PC-3 (cell line): ENCODE measurements at regions not wholly inside any gene's neighbourhood (a gene's known extent, or its start where the extent isn't known, plus 50 kb on each side); places are given as distances from the start of the nearest gene placed in this dataset.

Experiments used
- ATAC-seq: fragments of 200-7000 bp; cut with Tn5 transposase; 2 replicates; pipeline ENCODE4 v1.9.1; 2020; ENCODE audit warnings: mild to moderate bottlenecking, moderate library complexity
- BruUV-seq: library from RNA; stranded (reverse); fragments of 400-500 nt; replicated peaks from 2 replicates; lab custom pipeline; 2021; lab: Mats Ljungman, UMichigan
- CTCF ChIA-PET: fragments of 300-600 bp; sonication (Branson Sonifier 250); formaldehyde crosslinking; loops from one replicate; lab custom pipeline; 2022; ENCODE audit warnings: antibody characterized with exemption; lab: Charles Lee
- POLR2A ChIA-PET: fragments of 300-600 bp; sonication (Branson Sonifier 250); formaldehyde crosslinking; loops from one replicate; lab custom pipeline; 2022; ENCODE audit warnings: antibody characterized with exemption; ENCODE audit not compliant: unreplicated experiment; lab: Charles Lee
- DNase-seq: peaks from one replicate; pipeline ENCODE4 v3.0.0-alpha.2; 2015
- H2AFZ ChIP-seq: fragments of 300-600 bp; sonication (generic); 2 replicates; pipeline ENCODE4 v1.6.0; 2016; ENCODE audit warnings: antibody characterized with exemption, low read length
- H3F3A ChIP-seq: fragments of 300-600 bp; sonication (generic); one replicate; pipeline ENCODE4 v1.6.0; 2017; ENCODE audit warnings: antibody characterized with exemption, low read length, control low read depth, mild to moderate bottlenecking; ENCODE audit not compliant: unreplicated experiment
- H3K27ac ChIP-seq: fragments of 300-600 bp; sonication (generic); 2 replicates; pipeline ENCODE4 v1.5.1; 2016; ENCODE audit warnings: mild to moderate bottlenecking, low read length
- H3K27me3 ChIP-seq: fragments of 300-600 bp; sonication (generic); 2 replicates; pipeline ENCODE4 v1.6.1; 2016; ENCODE audit warnings: low read length, mixed read lengths
- H3K36me3 ChIP-seq: fragments of 300-600 bp; sonication (generic); 2 replicates; pipeline ENCODE4 v1.6.1; 2016; ENCODE audit warnings: low read depth, mixed run types, low read length, mixed read lengths
- H3K4me1 ChIP-seq: fragments of 300-600 bp; sonication (generic); 2 replicates; pipeline ENCODE4 v1.5.1; 2016; ENCODE audit warnings: low read length; ENCODE audit not compliant: insufficient read depth
- H3K4me2 ChIP-seq: fragments of 300-600 bp; sonication (generic); 2 replicates; pipeline ENCODE4 v1.6.0; 2016; ENCODE audit warnings: low read length
- H3K4me3 ChIP-seq: fragments of 300-600 bp; sonication (generic); 2 replicates; pipeline ENCODE4 v1.5.1; 2016; ENCODE audit warnings: mild to moderate bottlenecking, low read length, mixed read lengths
- H3K79me2 ChIP-seq: fragments of 300-600 bp; sonication (generic); 2 replicates; pipeline ENCODE4 v1.6.1; 2017; ENCODE audit warnings: low read length, mixed read lengths
- H3K9ac ChIP-seq: fragments of 300-600 bp; sonication (generic); 2 replicates; pipeline ENCODE4 v1.6.0; 2016; ENCODE audit warnings: mild to moderate bottlenecking, low read length
- H3K9me2 ChIP-seq: fragments of 300-600 bp; sonication (generic); replicated peaks from 2 replicates; pipeline ENCODE4 v1.6.1; 2016; ENCODE audit warnings: mixed run types, low read length, mixed read lengths
- H3K9me3 ChIP-seq: fragments of 300-600 bp; sonication (generic); 2 replicates; pipeline ENCODE4 v1.6.1; 2016; ENCODE audit warnings: low read length, mixed read lengths
- H4K20me1 ChIP-seq: fragments of 300-600 bp; sonication (generic); 2 replicates; pipeline ENCODE4 v1.6.1; 2016; ENCODE audit warnings: low read length, mixed read lengths
- CTCF ChIP-seq: fragments of 300-600 bp; sonication (generic); conservative IDR thresholded peaks from 2 replicates; pipeline ENCODE4 v1.5.1; 2017; ENCODE audit warnings: antibody characterized with exemption, low read depth, mild to moderate bottlenecking, low read length
- EZH2 ChIP-seq: fragments of 300-600 bp; sonication (generic); IDR thresholded peaks from one replicate; pipeline ENCODE4 v1.6.1; 2017; ENCODE audit warnings: antibody characterized with exemption, mild to moderate bottlenecking, low read length; ENCODE audit not compliant: unreplicated experiment
- EZH2phosphoT487 ChIP-seq: fragments of 300-600 bp; sonication (generic); IDR thresholded peaks from 2 replicates; pipeline ENCODE4 v1.6.1; 2018; ENCODE audit warnings: mild to moderate bottlenecking, antibody characterized with exemption, low read length, borderline replicate concordance
- intact Hi-C: fragments of 100-400 bp; cut with micrococcal nuclease; formaldehyde crosslinking; loops from 2 replicates; pipeline ENCODE4 v1.9.0; 2023

- ATAC-seq, result peak; percentile 72
- peak overlapping the region; percentile 29 for H3K4me2 ChIP-seq
- no peak overlapping the region for H3K4me3 ChIP-seq
- DNase-seq, result peak; percentile 82
- CTCF ChIA-PET, result interaction anchor here (0.5 to 0.6 kb wide), 2 partner anchors 58 to 114 kb away, joined by 3 read pairs; no protein-coding TSS in a partner anchor
- intact Hi-C loops, result no loop called here
- H3K27ac ChIP-seq, result peak overlapping the region; percentile 83
- no peaks in the 10 kb centered on the region for H3K27me3 ChIP-seq
- TF ChIP-seq EZH2, result no peak
- no peak for TF ChIP-seq CTCF
- TF ChIP-seq EZH2phosphoT487, result no peak
- H3F3A ChIP-seq, result no peaks in the 10 kb centered on the region
- H3K4me1 ChIP-seq, result peaks cover 36% of the 10 kb centered on the region
- BruUV-seq, result TSS peak; percentile 72
- H3K9me3 ChIP-seq, result no peaks in the 10 kb centered on the region
- no peaks in the 10 kb centered on the region for H3K36me3 ChIP-seq
- no peak overlapping the region for H2AFZ ChIP-seq
- no peaks in the 10 kb centered on the region for H3K79me2 ChIP-seq
- POLR2A ChIA-PET, result interaction anchor here (0.5 to 0.9 kb wide), 2 partner anchors 22 to 110 kb away, joined by 3 to 4 read pairs; no protein-coding TSS in a partner anchor
- no peaks in the 10 kb centered on the region for H4K20me1 ChIP-seq
- H3K9me2 ChIP-seq, result no peaks in the 10 kb centered on the region
- peak overlapping the region; percentile 44; the same call in 1 of the 2 replicates for H3K9ac ChIP-seq
Measured at GRCh38 chr10:110420401-110421193, 77.1 kb upstream of the DUSP5 start.

- Histone ChIP-seq H3K4me2 (no peak overlapping the region), H3K27ac (peak overlapping the region; percentile 42), H3K9me2 (no peaks in the 10 kb centered on the region), H3F3A (no peaks in the 10 kb centered on the region), H4K20me1 (no peaks in the 10 kb centered on the region), H3K79me2 (no peaks in the 10 kb centered on the region), H3K27me3 (no peaks in the 10 kb centered on the region), H3K4me1 (peaks cover 40% of the 10 kb centered on the region), H2AFZ (no peak overlapping the region), H3K36me3 (no peaks in the 10 kb centered on the region), H3K9ac (no peak overlapping the region), H3K9me3 (no peaks in the 10 kb centered on the region), H3K4me3 (no peak overlapping the region)
- no peak for TF ChIP-seq EZH2phosphoT487
- no peak for TF ChIP-seq EZH2
- TF ChIP-seq CTCF, result no peak
- DNase-seq (no peak), ATAC-seq (no peak)
- no TSS peak for BruUV-seq
- intact Hi-C loops, result no loop called here
- ChIA-PET POLR2A (interaction anchor here (0.6 kb wide), 1 partner anchor 19 kb away, joined by 5 read pairs; no protein-coding TSS in a partner anchor), CTCF (no interaction called here)
Measured at GRCh38 chr10:110421512-110422138, 76.1 kb upstream of the DUSP5 start.
